ENCODE measurements at regions not wholly inside any gene's neighbourhood (a gene's known extent, or its start where the extent isn't known, plus 50 kb on each side); places are given as distances from the start of the nearest gene placed in this dataset.
A peak's percentile ranks its signal among the peaks of the same experiment; 100 is the strongest.

GRCh38 chr5:164420161-164420560, 914.7 kb downstream of the MAT2B start:
- H4K12ac ChIP-seq (ENCODE audit: low read depth, low read length) = no peak overlapping the region
- H3K79me2 ChIP-seq (ENCODE audit: control insufficient read depth, insufficient read depth, low read length, poor library complexity) = no peaks in the 10 kb centered on the region
- no peak overlapping the region for H2AK5ac ChIP-seq (ENCODE audit: low read length)
- H2BK120ac ChIP-seq (ENCODE audit: insufficient read depth, low read length, poor library complexity) = no peak overlapping the region
- no peak overlapping the region for H4K91ac ChIP-seq (ENCODE audit: low read depth, low read length)
- no peak overlapping the region for H3K4me3 ChIP-seq (ENCODE audit: low read depth, low read length)
- H3K4me1 ChIP-seq (ENCODE audit: control insufficient read depth in 1 of 2, insufficient read depth in 2 of 2, low read length in 2 of 2) = no peaks in the 10 kb centered on the region
- H3K9ac ChIP-seq (ENCODE audit: low read length) = no peak overlapping the region
- H3K79me1 ChIP-seq (ENCODE audit: low read length) = no peaks in the 10 kb centered on the region
- no peak overlapping the region for H2BK5ac ChIP-seq (ENCODE audit: low read depth, low read length, poor library complexity)
- H3K9me3 ChIP-seq (ENCODE audit: insufficient read depth, low read depth, low read length) = peaks cover 3% of the 10 kb centered on the region
- H3K4me2 ChIP-seq (ENCODE audit: low read length) = no peak overlapping the region
- no peak overlapping the region for H4K8ac ChIP-seq (ENCODE audit: low read depth, low read length)
- H3K4ac ChIP-seq (ENCODE audit: low read depth, low read length) = no peak overlapping the region
- H3K27me3 ChIP-seq (ENCODE audit: insufficient read depth, low read length) = no peaks in the 10 kb centered on the region
- H3K27ac ChIP-seq (ENCODE audit: low read depth, low read length) = no peak overlapping the region
- no peak overlapping the region for H2BK12ac ChIP-seq (ENCODE audit: low read length)
- no peaks in the 10 kb centered on the region for H3K36me3 ChIP-seq (ENCODE audit: control insufficient read depth in 1 of 2, insufficient read depth in 2 of 2, low read length in 2 of 2)
- H3K23ac ChIP-seq (ENCODE audit: low read length) = no peak overlapping the region
- DNase-seq = no peak
- no peak overlapping the region for H3K18ac ChIP-seq (ENCODE audit: low read length)
- no CpG with 5 or more reads among the region's 2 CpGs for WGBS (ENCODE audit: extremely low coverage, insufficient coverage, insufficient read length)
- no peak overlapping the region for H3K14ac ChIP-seq (ENCODE audit: low read length)
- H2AFZ ChIP-seq (ENCODE audit: insufficient read depth, low read length, poor library complexity) = no peak overlapping the region

GRCh38 chr5:164422400-164422799, 917.0 kb downstream of the MAT2B start:
- H3K4me3 ChIP-seq (ENCODE audit: low read depth, low read length) = peak overlapping the region; percentile 31
- no peak overlapping the region for H3K23ac ChIP-seq (ENCODE audit: low read length)

GRCh38 chr5:164431634-164432304, 926.4 kb downstream of the MAT2B start:
- Histone ChIP-seq H3K9ac (ENCODE audit: low read length) (no peak overlapping the region), H3K4ac (ENCODE audit: low read depth, low read length) (no peak overlapping the region), H3K36me3 (ENCODE audit: control insufficient read depth in 1 of 2, insufficient read depth in 2 of 2, low read length in 2 of 2) (no peaks in the 10 kb centered on the region), H2AK5ac (ENCODE audit: low read length) (no peak overlapping the region), H3K27me3 (ENCODE audit: insufficient read depth, low read length) (no peaks in the 10 kb centered on the region), H3K79me2 (ENCODE audit: control insufficient read depth, insufficient read depth, low read length, poor library complexity) (no peaks in the 10 kb centered on the region), H2BK5ac (ENCODE audit: low read depth, low read length, poor library complexity) (no peak overlapping the region), H3K79me1 (ENCODE audit: low read length) (no peaks in the 10 kb centered on the region), H3K9me3 (ENCODE audit: insufficient read depth, low read depth, low read length) (no peaks in the 10 kb centered on the region), H4K8ac (ENCODE audit: low read depth, low read length) (no peak overlapping the region), H2AFZ (ENCODE audit: insufficient read depth, low read length, poor library complexity) (no peak overlapping the region), H3K4me2 (ENCODE audit: low read length) (no peak overlapping the region), H2BK12ac (ENCODE audit: low read length) (no peak overlapping the region), H3K4me1 (ENCODE audit: control insufficient read depth in 1 of 2, insufficient read depth in 2 of 2, low read length in 2 of 2) (peaks cover 0 to 2% of the 10 kb centered on the region in 2 experiments), H3K23ac (ENCODE audit: low read length) (no peak overlapping the region), H3K4me3 (ENCODE audit: low read depth, low read length) (no peak overlapping the region), H3K18ac (ENCODE audit: low read length) (no peak overlapping the region), H4K12ac (ENCODE audit: low read depth, low read length) (no peak overlapping the region), H2BK120ac (ENCODE audit: insufficient read depth, low read length, poor library complexity) (no peak overlapping the region), H3K14ac (ENCODE audit: low read length) (no peak overlapping the region), H4K91ac (ENCODE audit: low read depth, low read length) (no peak overlapping the region), H3K27ac (ENCODE audit: low read depth, low read length) (no peak overlapping the region)
- DNase-seq = no peak
- WGBS (ENCODE audit: extremely low coverage, insufficient coverage, insufficient read length) = no CpG with 5 or more reads among the region's 4 CpGs

More at GRCh38 chr5:164422400-164422799, 917.0 kb downstream of the MAT2B start:
- H3K9me3 ChIP-seq (ENCODE audit: insufficient read depth, low read depth, low read length) = peaks cover 3% of the 10 kb centered on the region
- no peak overlapping the region for H3K4me2 ChIP-seq (ENCODE audit: low read length)
- no peaks in the 10 kb centered on the region for H3K27me3 ChIP-seq (ENCODE audit: insufficient read depth, low read length)
- H3K79me2 ChIP-seq (ENCODE audit: control insufficient read depth, insufficient read depth, low read length, poor library complexity) = no peaks in the 10 kb centered on the region
- H2AFZ ChIP-seq (ENCODE audit: insufficient read depth, low read length, poor library complexity) = no peak overlapping the region
- no peaks in the 10 kb centered on the region for H3K4me1 ChIP-seq (ENCODE audit: control insufficient read depth in 1 of 2, insufficient read depth in 2 of 2, low read length in 2 of 2)
- no peak overlapping the region for H2BK12ac ChIP-seq (ENCODE audit: low read length)
- no peak overlapping the region for H2BK5ac ChIP-seq (ENCODE audit: low read depth, low read length, poor library complexity)
- no peak overlapping the region for H3K14ac ChIP-seq (ENCODE audit: low read length)
- H2BK120ac ChIP-seq (ENCODE audit: insufficient read depth, low read length, poor library complexity) = no peak overlapping the region
- no peak overlapping the region for H4K12ac ChIP-seq (ENCODE audit: low read depth, low read length)
- H3K9ac ChIP-seq (ENCODE audit: low read length) = peak overlapping the region; percentile 5
- H4K91ac ChIP-seq (ENCODE audit: low read depth, low read length) = no peak overlapping the region
- no peaks in the 10 kb centered on the region for H3K36me3 ChIP-seq (ENCODE audit: control insufficient read depth in 1 of 2, insufficient read depth in 2 of 2, low read length in 2 of 2)
- no CpG with 5 or more reads among the region's 5 CpGs for WGBS (ENCODE audit: extremely low coverage, insufficient coverage, insufficient read length)
- no peak for DNase-seq
- H3K27ac ChIP-seq (ENCODE audit: low read depth, low read length) = no peak overlapping the region
- no peaks in the 10 kb centered on the region for H3K79me1 ChIP-seq (ENCODE audit: low read length)
- H3K18ac ChIP-seq (ENCODE audit: low read length) = no peak overlapping the region
- H4K8ac ChIP-seq (ENCODE audit: low read depth, low read length) = no peak overlapping the region
- no peak overlapping the region for H3K4ac ChIP-seq (ENCODE audit: low read depth, low read length)
- no peak overlapping the region for H2AK5ac ChIP-seq (ENCODE audit: low read length)

GRCh38 chr5:164433106-164433870, 927.9 kb downstream of the MAT2B start:
- no peak overlapping the region for H2BK5ac ChIP-seq (ENCODE audit: low read depth, low read length, poor library complexity)
- H3K18ac ChIP-seq (ENCODE audit: low read length) = no peak overlapping the region
- no peak overlapping the region for H3K23ac ChIP-seq (ENCODE audit: low read length)
- no peak overlapping the region for H2BK120ac ChIP-seq (ENCODE audit: insufficient read depth, low read length, poor library complexity)
- H3K4me1 ChIP-seq (ENCODE audit: control insufficient read depth in 1 of 2, insufficient read depth in 2 of 2, low read length in 2 of 2) = peaks cover 0 to 2% of the 10 kb centered on the region in 2 experiments
- H3K27ac ChIP-seq (ENCODE audit: low read depth, low read length) = no peak overlapping the region
- no peak overlapping the region for H2BK12ac ChIP-seq (ENCODE audit: low read length)
- H3K27me3 ChIP-seq (ENCODE audit: insufficient read depth, low read length) = no peaks in the 10 kb centered on the region
- WGBS (ENCODE audit: extremely low coverage, insufficient coverage, insufficient read length) = no CpG with 5 or more reads among the region's 4 CpGs
- no peak overlapping the region for H2AK5ac ChIP-seq (ENCODE audit: low read length)
- H2AFZ ChIP-seq (ENCODE audit: insufficient read depth, low read length, poor library complexity) = no peak overlapping the region
- no peak overlapping the region for H3K4me3 ChIP-seq (ENCODE audit: low read depth, low read length)
- H3K36me3 ChIP-seq (ENCODE audit: control insufficient read depth in 1 of 2, insufficient read depth in 2 of 2, low read length in 2 of 2) = no peaks in the 10 kb centered on the region
- H4K12ac ChIP-seq (ENCODE audit: low read depth, low read length) = no peak overlapping the region
- H4K91ac ChIP-seq (ENCODE audit: low read depth, low read length) = no peak overlapping the region
- H3K79me1 ChIP-seq (ENCODE audit: low read length) = no peaks in the 10 kb centered on the region
- DNase-seq = peak in 1 of 2 donors; percentile 64
- H3K9ac ChIP-seq (ENCODE audit: low read length) = no peak overlapping the region
- H4K8ac ChIP-seq (ENCODE audit: low read depth, low read length) = no peak overlapping the region
- no peaks in the 10 kb centered on the region for H3K9me3 ChIP-seq (ENCODE audit: insufficient read depth, low read depth, low read length)
- no peak overlapping the region for H3K14ac ChIP-seq (ENCODE audit: low read length)
- no peak overlapping the region for H3K4me2 ChIP-seq (ENCODE audit: low read length)
- no peak overlapping the region for H3K4ac ChIP-seq (ENCODE audit: low read depth, low read length)
- no peaks in the 10 kb centered on the region for H3K79me2 ChIP-seq (ENCODE audit: control insufficient read depth, insufficient read depth, low read length, poor library complexity)

All from trophoblast cell (in vitro differentiated cells and primary cell).